Effector memory CD4-positive, alpha-beta T cell (primary cell): ENCODE measurements at regions not wholly inside any gene's neighbourhood (a gene's known extent, or its start where the extent isn't known, plus 50 kb on each side); places are given as distances from the start of the nearest gene placed in this dataset.

Experiments
- DNase-seq, 3 donors: peaks; one replicate each; pipeline ENCODE4 v3.0.0-alpha.2; 2020
- H3K27ac ChIP-seq: 2 replicates; pipeline ENCODE4 v1.7.0; 2013; ENCODE audit warnings: mild to moderate bottlenecking, low read length, moderate library complexity; ENCODE audit not compliant: insufficient read depth, poor library complexity, severe bottlenecking
- H3K27me3 ChIP-seq: replicated peaks from 2 replicates; pipeline ENCODE4 v1.7.0; 2013; ENCODE audit warnings: mild to moderate bottlenecking, low read length; ENCODE audit not compliant: insufficient read depth, control insufficient read depth, poor library complexity, severe bottlenecking
- H3K36me3 ChIP-seq: 2 replicates; pipeline ENCODE4 v1.7.0; 2013; ENCODE audit warnings: mild to moderate bottlenecking, low read length, moderate library complexity; ENCODE audit not compliant: control insufficient read depth, insufficient read depth
- H3K4me1 ChIP-seq: 2 replicates; pipeline ENCODE4 v1.7.0; 2013; ENCODE audit warnings: low read length, mild to moderate bottlenecking; ENCODE audit not compliant: control insufficient read depth, insufficient read depth, poor library complexity, severe bottlenecking
- H3K4me3 ChIP-seq: 2 replicates; pipeline ENCODE4 v1.7.0; 2013; ENCODE audit warnings: low read length, low read depth, mild to moderate bottlenecking; ENCODE audit not compliant: insufficient read depth, poor library complexity, severe bottlenecking
- H3K9me3 ChIP-seq: 2 replicates; pipeline ENCODE4 v1.7.0; 2013; ENCODE audit warnings: mild to moderate bottlenecking, low read length, moderate library complexity; ENCODE audit not compliant: control insufficient read depth

GRCh38 chr14:97820781-97821180 lies 1023.6 kb downstream of the VRK1 start:
- H3K4me3 ChIP-seq, result no peak overlapping the region
- H3K36me3 ChIP-seq, result no peaks in the 10 kb centered on the region
- H3K27ac ChIP-seq, result no peak overlapping the region
- H3K27me3 ChIP-seq, result no peaks in the 10 kb centered on the region
- no peaks in the 10 kb centered on the region for H3K4me1 ChIP-seq
- DNase-seq, result no peak
- no peaks in the 10 kb centered on the region for H3K9me3 ChIP-seq

GRCh38 chr14:97824218-97824617 lies 1027.0 kb downstream of the VRK1 start:
- no peaks in the 10 kb centered on the region for H3K4me1 ChIP-seq
- no peak overlapping the region for H3K4me3 ChIP-seq
- no peak overlapping the region for H3K27ac ChIP-seq
- H3K9me3 ChIP-seq, result no peaks in the 10 kb centered on the region
- no peak for DNase-seq
- no peaks in the 10 kb centered on the region for H3K36me3 ChIP-seq
- no peaks in the 10 kb centered on the region for H3K27me3 ChIP-seq

GRCh38 chr14:97827746-97828145 lies 1030.6 kb downstream of the VRK1 start:
- Histone ChIP-seq H3K27me3 (no peaks in the 10 kb centered on the region), H3K4me1 (no peaks in the 10 kb centered on the region), H3K27ac (no peak overlapping the region), H3K9me3 (no peaks in the 10 kb centered on the region), H3K36me3 (no peaks in the 10 kb centered on the region), H3K4me3 (no peak overlapping the region)
- no peak for DNase-seq

GRCh38 chr14:97832776-97833175 lies 1035.6 kb downstream of the VRK1 start:
- Histone ChIP-seq H3K27ac (no peak overlapping the region), H3K4me3 (no peak overlapping the region), H3K27me3 (no peaks in the 10 kb centered on the region), H3K9me3 (no peaks in the 10 kb centered on the region), H3K4me1 (no peaks in the 10 kb centered on the region), H3K36me3 (no peaks in the 10 kb centered on the region)
- no peak for DNase-seq

- H3K4me3 ChIP-seq, result no peak overlapping the region
- peaks cover 3% of the 10 kb centered on the region for H3K27me3 ChIP-seq
- no peak for DNase-seq
- H3K4me1 ChIP-seq, result no peaks in the 10 kb centered on the region
- H3K27ac ChIP-seq, result no peak overlapping the region
- no peaks in the 10 kb centered on the region for H3K36me3 ChIP-seq
- H3K9me3 ChIP-seq, result no peaks in the 10 kb centered on the region
These were observed 1041.8 kb downstream of the VRK1 start for GRCh38 chr14:97838986-97839385.

GRCh38 chr14:97840159-97840558 lies 1043.0 kb downstream of the VRK1 start:
- Histone ChIP-seq H3K4me3 (no peak overlapping the region), H3K9me3 (no peaks in the 10 kb centered on the region), H3K4me1 (no peaks in the 10 kb centered on the region), H3K27ac (no peak overlapping the region), H3K27me3 (peaks cover 3% of the 10 kb centered on the region), H3K36me3 (no peaks in the 10 kb centered on the region)
- DNase-seq, result no peak

GRCh38 chr14:97841762-97842161 lies 1044.6 kb downstream of the VRK1 start:
- H3K27ac ChIP-seq, result no peak overlapping the region
- peaks cover 3% of the 10 kb centered on the region for H3K27me3 ChIP-seq
- no peaks in the 10 kb centered on the region for H3K4me1 ChIP-seq
- H3K9me3 ChIP-seq, result no peaks in the 10 kb centered on the region
- no peak for DNase-seq
- H3K36me3 ChIP-seq, result no peaks in the 10 kb centered on the region
- H3K4me3 ChIP-seq, result no peak overlapping the region

GRCh38 chr14:97843066-97843465 lies 1045.9 kb downstream of the VRK1 start:
- H3K4me1 ChIP-seq, result no peaks in the 10 kb centered on the region
- H3K27me3 ChIP-seq, result peaks cover 3% of the 10 kb centered on the region
- H3K36me3 ChIP-seq, result no peaks in the 10 kb centered on the region

GRCh38 chr14:97844042-97844441 lies 1046.9 kb downstream of the VRK1 start:
- Histone ChIP-seq H3K27ac (no peak overlapping the region), H3K27me3 (peaks cover 3% of the 10 kb centered on the region), H3K36me3 (no peaks in the 10 kb centered on the region), H3K9me3 (no peaks in the 10 kb centered on the region), H3K4me3 (no peak overlapping the region), H3K4me1 (no peaks in the 10 kb centered on the region)
- DNase-seq, result no peak

More at GRCh38 chr14:97843066-97843465, 1045.9 kb downstream of the VRK1 start:
- Histone ChIP-seq H3K27ac (no peak overlapping the region), H3K4me3 (no peak overlapping the region), H3K9me3 (no peaks in the 10 kb centered on the region)
- no peak for DNase-seq

GRCh38 chr14:97846156-97846555 lies 1049.0 kb downstream of the VRK1 start:
- Histone ChIP-seq H3K9me3 (no peaks in the 10 kb centered on the region), H3K36me3 (no peaks in the 10 kb centered on the region), H3K4me1 (no peaks in the 10 kb centered on the region), H3K4me3 (no peak overlapping the region), H3K27ac (no peak overlapping the region), H3K27me3 (no peaks in the 10 kb centered on the region)
- no peak for DNase-seq
